Smooth muscle cell (in vitro differentiated cells): ENCODE measurements at regions not wholly inside any gene's neighbourhood (a gene's known extent, or its start where the extent isn't known, plus 50 kb on each side); places are given as distances from the start of the nearest gene placed in this dataset.

Source experiments
- DNase-seq: peaks from one replicate; lab custom pipeline; 2025; ENCODE audit not compliant: unreplicated experiment; lab: John Stamatoyannopoulos, UW
- H2AFZ ChIP-seq: fragments of 200-600 bp; sonication (generic); 2 replicates; pipeline ENCODE4 v1.6.0; 2016; ENCODE audit warnings: antibody characterized with exemption, low read depth, mild to moderate bottlenecking
- H3F3A ChIP-seq: fragments of 200-600 bp; sonication (generic); 2 replicates; pipeline ENCODE4 v1.6.0; 2017; ENCODE audit warnings: antibody characterized with exemption, low read depth
- H3K27ac ChIP-seq: fragments of 200-600 bp; sonication (generic); 2 replicates; pipeline ENCODE4 v1.5.1; 2016; ENCODE audit warnings: low read depth, mild to moderate bottlenecking
- H3K27me3 ChIP-seq: fragments of 200-600 bp; sonication (generic); 2 replicates; pipeline ENCODE4 v1.6.1; 2016; ENCODE audit warnings: low read depth, mild to moderate bottlenecking
- H3K36me3 ChIP-seq: fragments of 200-600 bp; sonication (generic); 2 replicates; pipeline ENCODE4 v1.5.1; 2016; ENCODE audit warnings: low read depth
- H3K4me1 ChIP-seq: fragments of 200-600 bp; sonication (generic); 2 replicates; pipeline ENCODE4 v1.5.1; 2016; ENCODE audit warnings: low read depth
- H3K4me2 ChIP-seq: fragments of 200-600 bp; sonication (generic); 2 replicates; pipeline ENCODE4 v1.6.0; 2016; ENCODE audit warnings: mild to moderate bottlenecking
- H3K4me3 ChIP-seq: fragments of 200-600 bp; sonication (generic); 2 replicates; pipeline ENCODE4 v1.5.1; 2016; ENCODE audit warnings: mild to moderate bottlenecking
- H3K79me2 ChIP-seq: fragments of 200-600 bp; sonication (generic); 2 replicates; pipeline ENCODE4 v1.6.0; 2016; ENCODE audit warnings: low read depth, mild to moderate bottlenecking
- H3K9ac ChIP-seq: fragments of 200-600 bp; sonication (generic); 2 replicates; pipeline ENCODE4 v1.6.0; 2016; ENCODE audit warnings: low read depth
- H3K9me3 ChIP-seq: fragments of 200-600 bp; sonication (generic); replicated peaks from 2 replicates; pipeline ENCODE4 v1.5.1; 2016; ENCODE audit warnings: low read depth
- H4K20me1 ChIP-seq: fragments of 200-600 bp; sonication (generic); 2 replicates; pipeline ENCODE4 v1.6.0; 2016; ENCODE audit warnings: low read depth
- CTCF ChIP-seq: fragments of 200-600 bp; sonication (generic); IDR thresholded peaks from 2 replicates; pipeline ENCODE4 v1.5.1; 2017; ENCODE audit warnings: borderline replicate concordance, mild to moderate bottlenecking, antibody characterized with exemption; ENCODE audit not compliant: insufficient read depth, poor library complexity, severe bottlenecking
- WGBS: methylation state at CpG from one replicate; pipeline ENCODE4 v1.1.7; 2016; ENCODE audit warnings: low lambda C conversion rate; 5-methylcytosine and 5-hydroxymethylcytosine counted together

GRCh38 chr7:118104812-118105441 lies 79.0 kb upstream of the LSM8 start:
- no peak overlapping the region for H3K9ac ChIP-seq
- H4K20me1 ChIP-seq: no peaks in the 10 kb centered on the region
- no peaks in the 10 kb centered on the region for H3K4me1 ChIP-seq
- TF ChIP-seq CTCF: peak; percentile 62
- no peak overlapping the region for H2AFZ ChIP-seq
- H3K27ac ChIP-seq: no peak overlapping the region
- H3K27me3 ChIP-seq: no peaks in the 10 kb centered on the region
- H3K79me2 ChIP-seq: no peaks in the 10 kb centered on the region
- no peak for DNase-seq
- H3K9me3 ChIP-seq: no peaks in the 10 kb centered on the region
- WGBS: 24% methylated on average over 2 of the region's 2 CpGs
- H3K4me2 ChIP-seq: no peak overlapping the region
- H3F3A ChIP-seq: no peaks in the 10 kb centered on the region
- H3K36me3 ChIP-seq: no peaks in the 10 kb centered on the region
- no peak overlapping the region for H3K4me3 ChIP-seq

GRCh38 chr7:118109607-118110006 lies 74.4 kb upstream of the LSM8 start:
- no peak for DNase-seq
- Histone ChIP-seq H3K4me1 (no peaks in the 10 kb centered on the region), H3K79me2 (no peaks in the 10 kb centered on the region), H3K27ac (no peak overlapping the region), H2AFZ (no peak overlapping the region), H3K9me3 (no peaks in the 10 kb centered on the region), H3F3A (no peaks in the 10 kb centered on the region), H3K9ac (no peak overlapping the region), H3K36me3 (no peaks in the 10 kb centered on the region), H3K4me3 (no peak overlapping the region), H4K20me1 (no peaks in the 10 kb centered on the region), H3K4me2 (no peak overlapping the region), H3K27me3 (no peaks in the 10 kb centered on the region)
- 82% methylated on average over 2 of the region's 2 CpGs for WGBS
- TF ChIP-seq CTCF: no peak

- Histone ChIP-seq H3K4me1 (no peaks in the 10 kb centered on the region), H3K4me2 (no peak overlapping the region), H3K79me2 (no peaks in the 10 kb centered on the region), H3K4me3 (no peak overlapping the region), H3K9me3 (no peaks in the 10 kb centered on the region), H3F3A (no peaks in the 10 kb centered on the region), H3K9ac (no peak overlapping the region), H3K27ac (no peak overlapping the region), H2AFZ (no peak overlapping the region), H3K36me3 (no peaks in the 10 kb centered on the region), H3K27me3 (no peaks in the 10 kb centered on the region), H4K20me1 (no peaks in the 10 kb centered on the region)
- DNase-seq: no peak
- no peak for TF ChIP-seq CTCF
- 71% methylated on average over 2 of the region's 2 CpGs for WGBS
Measured at GRCh38 chr7:118110178-118110925, 73.6 kb upstream of the LSM8 start.
